ENCODE measurements at regions not wholly inside any gene's neighbourhood (a gene's known extent, or its start where the extent isn't known, plus 50 kb on each side); places are given as distances from the start of the nearest gene placed in this dataset.

GRCh38 chr13:22198641-22199217, 527.9 kb downstream of the FGF9 start:
- in situ Hi-C loops (cut with MboI; ENCODE audit: low pct_unique_long_range_greater_than_20kb in 2 of 9, low sequenced_read_pairs in 9 of 9, unreplicated experiment in 9 of 9): no loop called here
- peak in 2 of 8 experiments; percentile 25 to 45 for ATAC-seq (replicated peaks in 6 of 8)
- Histone ChIP-seq H3K27ac (no peak overlapping the region), H3K4me1 (replicated peaks in 1 of 2) (peaks cover 7 to 13% of the 10 kb centered on the region in 2 donors), H3K4me3 (no peak overlapping the region)
- WGBS, 10 experiments: 0 to 84% (median 35%) methylated on average over 1 to 8 of the region's 10 CpGs; no CpG with 5 or more reads in 2 of the 10 experiments

GRCh38 chr13:22200440-22200839, 529.6 kb downstream of the FGF9 start:
- Histone ChIP-seq H3K27ac (no peak overlapping the region), H3K4me3 (no peak overlapping the region), H3K4me1 (replicated peaks in 1 of 2) (peaks cover 7 to 13% of the 10 kb centered on the region in 2 donors)
- no peak for ATAC-seq (replicated peaks in 6 of 8)
- in situ Hi-C loops (cut with MboI; ENCODE audit: low pct_unique_long_range_greater_than_20kb in 2 of 9, low sequenced_read_pairs in 9 of 9, unreplicated experiment in 9 of 9): no loop called here
- WGBS, 10 experiments: 0 to 100% (median 80%) methylated on average over 1 of the region's 1 CpG; no CpG with 5 or more reads in 7 of the 10 experiments

GRCh38 chr13:22201375-22201925, 530.6 kb downstream of the FGF9 start:
- Histone ChIP-seq H3K4me1 (replicated peaks in 1 of 2) (peaks cover 7 to 13% of the 10 kb centered on the region in 2 donors), H3K27ac (no peak overlapping the region), H3K4me3 (no peak overlapping the region)
- ATAC-seq (replicated peaks in 6 of 8): no peak
- in situ Hi-C loops (cut with MboI; ENCODE audit: low pct_unique_long_range_greater_than_20kb in 2 of 9, low sequenced_read_pairs in 9 of 9, unreplicated experiment in 9 of 9): no loop called here
- 57 to 100% (median 89%) methylated on average over 1 to 2 of the region's 2 CpGs; no CpG with 5 or more reads in 2 of the 10 experiments for WGBS, 10 experiments

GRCh38 chr13:22210134-22210930, 539.5 kb downstream of the FGF9 start:
- in situ Hi-C loops (cut with MboI; ENCODE audit: low pct_unique_long_range_greater_than_20kb in 2 of 9, low sequenced_read_pairs in 9 of 9, unreplicated experiment in 9 of 9): no loop called here
- Histone ChIP-seq H3K4me1 (replicated peaks in 1 of 2) (no peaks in the 10 kb centered on the region), H3K4me3 (no peak overlapping the region), H3K27ac (no peak overlapping the region)
- 30 to 100% (median 83%) methylated on average over 1 to 9 of the region's 14 CpGs; no CpG with 5 or more reads in 1 of the 10 experiments for WGBS, 10 experiments
- no peak for ATAC-seq (replicated peaks in 6 of 8)

- ATAC-seq (replicated peaks in 6 of 8): no peak
- Histone ChIP-seq H3K4me1 (replicated peaks in 1 of 2) (no peaks in the 10 kb centered on the region), H3K27ac (no peak overlapping the region), H3K4me3 (no peak overlapping the region)
- 42 to 100% (median 98%) methylated on average over 1 to 8 of the region's 14 CpGs; no CpG with 5 or more reads in 3 of the 10 experiments for WGBS, 10 experiments
- in situ Hi-C loops (cut with MboI; ENCODE audit: low pct_unique_long_range_greater_than_20kb in 2 of 9, low sequenced_read_pairs in 9 of 9, unreplicated experiment in 9 of 9): no loop called here
Measured at GRCh38 chr13:22211876-22212275, 541.0 kb downstream of the FGF9 start.

GRCh38 chr13:22212576-22212975, 541.7 kb downstream of the FGF9 start:
- in situ Hi-C loops (cut with MboI; ENCODE audit: low pct_unique_long_range_greater_than_20kb in 2 of 9, low sequenced_read_pairs in 9 of 9, unreplicated experiment in 9 of 9): no loop called here
- H3K4me3 ChIP-seq: no peak overlapping the region
- no peak overlapping the region for H3K27ac ChIP-seq
- no peak for ATAC-seq (replicated peaks in 6 of 8)
- 39 to 100% (median 87%) methylated on average over 1 to 8 of the region's 10 CpGs; no CpG with 5 or more reads in 3 of the 10 experiments for WGBS, 10 experiments
- H3K4me1 ChIP-seq (replicated peaks in 1 of 2): no peaks in the 10 kb centered on the region

- H3K4me1 ChIP-seq (replicated peaks in 1 of 2): peaks cover 1 to 2% of the 10 kb centered on the region in 2 donors
- WGBS, 10 experiments: 26 to 100% (median 76%) methylated on average over 1 to 3 of the region's 3 CpGs
- in situ Hi-C loops (cut with MboI; ENCODE audit: low pct_unique_long_range_greater_than_20kb in 2 of 9, low sequenced_read_pairs in 9 of 9, unreplicated experiment in 9 of 9): no loop called here
- no peak overlapping the region for H3K27ac ChIP-seq
- no peak for ATAC-seq (replicated peaks in 6 of 8)
- no peak overlapping the region for H3K4me3 ChIP-seq
Measured at GRCh38 chr13:22214184-22214583, 543.3 kb downstream of the FGF9 start.

GRCh38 chr13:22218797-22219196, 547.9 kb downstream of the FGF9 start:
- 0 to 87% (median 67%) methylated on average over 1 to 4 of the region's 4 CpGs; no CpG with 5 or more reads in 1 of the 10 experiments for WGBS, 10 experiments
- in situ Hi-C loops (cut with MboI; ENCODE audit: low pct_unique_long_range_greater_than_20kb in 2 of 9, low sequenced_read_pairs in 9 of 9, unreplicated experiment in 9 of 9): no loop called here
- no peak for ATAC-seq (replicated peaks in 6 of 8)

GRCh38 chr13:22219709-22220108, 548.8 kb downstream of the FGF9 start:
- Histone ChIP-seq H3K4me3 (no peak overlapping the region), H3K4me1 (replicated peaks in 1 of 2) (peaks cover 15 to 20% of the 10 kb centered on the region in 2 donors), H3K27ac (no peak overlapping the region)
- ATAC-seq (replicated peaks in 6 of 8): peak in 5 of 8 experiments; percentile 16 to 56 (median 40)
- WGBS, 10 experiments: 20 to 83% (median 50%) methylated on average over 1 to 2 of the region's 2 CpGs; no CpG with 5 or more reads in 5 of the 10 experiments
- in situ Hi-C loops (cut with MboI; ENCODE audit: low pct_unique_long_range_greater_than_20kb in 2 of 9, low sequenced_read_pairs in 9 of 9, unreplicated experiment in 9 of 9): no loop called here

More at GRCh38 chr13:22218797-22219196, 547.9 kb downstream of the FGF9 start:
- H3K4me1 ChIP-seq (replicated peaks in 1 of 2): peaks cover 15 to 20% of the 10 kb centered on the region in 2 donors
- no peak overlapping the region for H3K27ac ChIP-seq
- H3K4me3 ChIP-seq: no peak overlapping the region

GRCh38 chr13:22220151-22221135, 549.6 kb downstream of the FGF9 start:
- WGBS, 10 experiments: 0 to 93% (median 65%) methylated on average over 2 to 11 of the region's 17 CpGs; no CpG with 5 or more reads in 1 of the 10 experiments
- ATAC-seq (replicated peaks in 6 of 8): peak in 5 of 8 experiments; percentile 49 to 92 (median 75)
- no peak overlapping the region for H3K27ac ChIP-seq
- in situ Hi-C loops (cut with MboI; ENCODE audit: low pct_unique_long_range_greater_than_20kb in 2 of 9, low sequenced_read_pairs in 9 of 9, unreplicated experiment in 9 of 9): no loop called here
- no peak overlapping the region for H3K4me3 ChIP-seq
- H3K4me1 ChIP-seq (replicated peaks in 1 of 2): peaks cover 15 to 20% of the 10 kb centered on the region in 2 donors

GRCh38 chr13:22223411-22223810, 552.5 kb downstream of the FGF9 start:
- H3K4me3 ChIP-seq: no peak overlapping the region
- H3K27ac ChIP-seq: no peak overlapping the region
- 14 to 87% (median 68%) methylated on average over 3 to 8 of the region's 8 CpGs for WGBS, 10 experiments
- in situ Hi-C loops (cut with MboI; ENCODE audit: low pct_unique_long_range_greater_than_20kb in 2 of 9, low sequenced_read_pairs in 9 of 9, unreplicated experiment in 9 of 9): no loop called here
- ATAC-seq (replicated peaks in 6 of 8): no peak
- peaks cover 17 to 30% of the 10 kb centered on the region in 2 donors for H3K4me1 ChIP-seq (replicated peaks in 1 of 2)

- in situ Hi-C loops (cut with MboI; ENCODE audit: low pct_unique_long_range_greater_than_20kb in 2 of 9, low sequenced_read_pairs in 9 of 9, unreplicated experiment in 9 of 9): no loop called here
- Histone ChIP-seq H3K4me1 (replicated peaks in 1 of 2) (peaks cover 3 to 10% of the 10 kb centered on the region in 2 donors), H3K4me3 (no peak overlapping the region), H3K27ac (no peak overlapping the region)
- no peak for ATAC-seq (replicated peaks in 6 of 8)
- WGBS, 10 experiments: 0 to 76% (median 40%) methylated on average over 1 to 4 of the region's 4 CpGs
Measured at GRCh38 chr13:22226086-22226485, 555.2 kb downstream of the FGF9 start.

Data from motor neuron (in vitro differentiated cells).